GM21528 (cell line): ENCODE measurements at regions not wholly inside any gene's neighbourhood (a gene's known extent, or its start where the extent isn't known, plus 50 kb on each side); places are given as distances from the start of the nearest gene placed in this dataset.

Experiments
- ATAC-seq: cut with Tn5 transposase; IDR thresholded peaks from one replicate; pipeline ENCODE4 v1.9.1; 2021; ENCODE audit warnings: mild to moderate bottlenecking, moderate library complexity; ENCODE audit not compliant: unreplicated experiment, low FRiP score

GRCh38 chr12:9271875-9272274, 63.7 kb upstream of the PZP start:
- ATAC-seq: no peak

GRCh38 chr12:9264546-9264945, 56.4 kb upstream of the PZP start:
- ATAC-seq: no peak

GRCh38 chr12:9260931-9261330, 52.7 kb upstream of the PZP start:
- no peak for ATAC-seq

GRCh38 chr12:9258676-9259075, 50.5 kb upstream of the PZP start:
- ATAC-seq: no peak
